ENCODE measurements at regions not wholly inside any gene's neighbourhood (a gene's known extent, or its start where the extent isn't known, plus 50 kb on each side); places are given as distances from the start of the nearest gene placed in this dataset.

DNA sequence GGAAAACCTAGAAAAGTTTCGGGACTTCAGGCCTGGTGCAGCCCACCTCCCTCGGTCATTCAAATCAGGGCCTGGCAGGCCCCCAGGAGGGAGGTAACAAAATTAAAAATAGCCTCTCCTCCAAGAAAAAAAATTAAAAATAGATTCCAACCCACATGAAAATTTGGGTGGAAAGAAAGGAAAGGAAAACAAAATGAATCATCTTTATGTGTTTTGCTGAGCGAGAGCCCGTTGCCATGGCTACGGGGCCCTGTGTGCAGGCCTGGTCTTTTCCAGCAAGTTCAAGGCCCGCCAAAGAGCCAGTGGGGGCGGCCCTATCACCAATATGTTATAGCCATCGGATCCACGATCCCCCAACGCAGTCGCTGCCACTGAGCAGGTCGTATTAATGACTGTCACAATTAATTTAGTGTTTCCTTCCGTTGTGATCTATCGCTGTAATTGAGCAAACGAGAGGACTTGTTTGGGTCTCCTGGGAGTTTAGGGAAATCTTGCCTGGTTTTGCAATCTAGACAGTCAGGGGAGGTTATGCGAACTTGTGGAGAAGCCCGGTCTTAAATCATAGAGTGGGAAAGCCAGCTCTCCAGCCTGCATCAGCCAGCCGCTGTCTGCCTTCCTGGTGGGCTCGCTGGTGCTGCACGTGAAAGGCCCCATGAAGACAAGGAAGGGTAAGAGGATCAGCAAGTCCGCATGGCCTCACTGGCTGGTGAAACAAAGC lies 452.4 kb downstream of the BCOR start:
- Histone ChIP-seq H3K27me3 (ENCODE audit: control insufficient read depth, extremely low read depth, insufficient read depth, low read length) (peaks cover 3% of the 10 kb centered on the region), H3K36me3 (ENCODE audit: control insufficient read depth in 2 of 2, extremely low read depth in 1 of 2, insufficient read depth in 2 of 2, low read length in 2 of 2) (no peaks in the 10 kb centered on the region), H3K9me3 (ENCODE audit: control insufficient read depth, low read depth, low read length) (no peaks in the 10 kb centered on the region), H2AFZ (ENCODE audit: control insufficient read depth, low read length) (no peak overlapping the region), H3K4me3 (ENCODE audit: control insufficient read depth in 2 of 3, extremely low read depth in 1 of 3, insufficient read depth in 2 of 3, low read depth in 1 of 3, low read length in 3 of 3) (no peak overlapping the region), H3K9me1 (ENCODE audit: control insufficient read depth, extremely low read depth, insufficient read depth, low read length) (no peaks in the 10 kb centered on the region), H3K9ac (ENCODE audit: control insufficient read depth, extremely low read depth, insufficient read depth, low read length) (no peak overlapping the region), H3K27ac (ENCODE audit: control insufficient read depth, insufficient read depth, low read length) (no peak overlapping the region), H3K4me1 (ENCODE audit: control insufficient read depth, extremely low read depth, insufficient read depth, low read length) (no peaks in the 10 kb centered on the region), H4K20me1 (ENCODE audit: control insufficient read depth, extremely low read depth, insufficient read depth, low read length) (no peaks in the 10 kb centered on the region), H3K79me2 (ENCODE audit: control insufficient read depth, insufficient read depth, low read length) (no peaks in the 10 kb centered on the region), H3K4me2 (ENCODE audit: control insufficient read depth, extremely low read depth, insufficient read depth, low read depth, low read length) (no peak overlapping the region)
- dilution Hi-C loops (cut with MboI; ENCODE audit: extremely low pct_ligation_motif_present, low sequenced_read_pairs), result no loop called here
- DNase-seq (ENCODE audit: low read depth, low spot score) (no peak), FAIRE-seq (no peak)
- TF ChIP-seq EZH2 (IDR thresholded peaks at IDR 0.05; ENCODE audit: low read length), result no peak
- TF ChIP-seq, protein P1, sequence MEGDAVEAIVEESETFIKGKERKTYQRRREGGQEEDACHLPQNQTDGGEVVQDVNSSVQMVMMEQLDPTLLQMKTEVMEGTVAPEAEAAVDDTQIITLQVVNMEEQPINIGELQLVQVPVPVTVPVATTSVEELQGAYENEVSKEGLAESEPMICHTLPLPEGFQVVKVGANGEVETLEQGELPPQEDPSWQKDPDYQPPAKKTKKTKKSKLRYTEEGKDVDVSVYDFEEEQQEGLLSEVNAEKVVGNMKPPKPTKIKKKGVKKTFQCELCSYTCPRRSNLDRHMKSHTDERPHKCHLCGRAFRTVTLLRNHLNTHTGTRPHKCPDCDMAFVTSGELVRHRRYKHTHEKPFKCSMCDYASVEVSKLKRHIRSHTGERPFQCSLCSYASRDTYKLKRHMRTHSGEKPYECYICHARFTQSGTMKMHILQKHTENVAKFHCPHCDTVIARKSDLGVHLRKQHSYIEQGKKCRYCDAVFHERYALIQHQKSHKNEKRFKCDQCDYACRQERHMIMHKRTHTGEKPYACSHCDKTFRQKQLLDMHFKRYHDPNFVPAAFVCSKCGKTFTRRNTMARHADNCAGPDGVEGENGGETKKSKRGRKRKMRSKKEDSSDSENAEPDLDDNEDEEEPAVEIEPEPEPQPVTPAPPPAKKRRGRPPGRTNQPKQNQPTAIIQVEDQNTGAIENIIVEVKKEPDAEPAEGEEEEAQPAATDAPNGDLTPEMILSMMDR (optimal IDR thresholded peaks at IDR 0.05 in 1 of 3, IDR thresholded peaks at IDR 0.05 in 1 of 3, conservative IDR thresholded peaks at IDR 0.05 in 1 of 3; ENCODE audit: extremely low read depth in 1 of 3, insufficient read depth in 2 of 3, low read length in 3 of 3), result no peak

DNA sequence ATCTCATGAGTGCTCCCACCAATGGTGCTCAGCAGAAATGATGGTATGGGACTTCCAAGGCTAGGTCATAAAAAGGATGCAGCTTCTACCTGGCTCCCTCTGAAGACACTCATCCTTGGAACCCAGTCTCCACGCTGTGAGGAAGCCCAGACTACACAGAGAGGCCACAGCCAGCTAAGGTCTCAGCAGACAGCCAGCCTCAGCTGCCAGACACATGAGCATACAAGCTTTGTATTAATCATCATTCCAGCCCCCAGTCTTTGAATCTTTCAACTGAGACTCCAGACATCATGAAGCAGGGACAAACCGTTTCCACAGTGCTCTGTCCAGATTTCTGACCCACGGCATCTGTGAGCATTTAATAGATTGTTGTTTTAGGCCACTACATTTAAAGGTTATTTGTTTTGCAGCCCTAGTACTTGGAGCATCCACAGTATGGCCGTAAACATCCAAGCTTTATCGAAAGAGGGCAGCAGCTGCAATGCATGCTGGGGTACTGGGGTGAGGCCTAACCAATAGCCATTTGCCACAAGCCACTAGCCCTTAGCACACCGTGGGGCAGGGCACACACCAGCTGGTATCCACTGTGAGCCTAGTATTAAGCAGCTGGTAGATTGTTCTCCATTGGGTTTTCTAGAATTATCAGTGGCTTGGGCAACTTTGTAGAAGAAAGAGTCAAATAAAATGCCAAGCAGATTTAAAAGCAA lies 449.1 kb downstream of the BCOR start:
- TF ChIP-seq, protein P1 (optimal IDR thresholded peaks at IDR 0.05 in 1 of 3, IDR thresholded peaks at IDR 0.05 in 1 of 3, conservative IDR thresholded peaks at IDR 0.05 in 1 of 3; ENCODE audit: extremely low read depth in 1 of 3, insufficient read depth in 2 of 3, low read length in 3 of 3), result no peak
- no peak for TF ChIP-seq EZH2 (IDR thresholded peaks at IDR 0.05; ENCODE audit: low read length)
- no peaks in the 10 kb centered on the region for H3K79me2 ChIP-seq (ENCODE audit: control insufficient read depth, insufficient read depth, low read length)
- H3K9me1 ChIP-seq (ENCODE audit: control insufficient read depth, extremely low read depth, insufficient read depth, low read length), result no peaks in the 10 kb centered on the region
- peaks cover 9% of the 10 kb centered on the region for H3K27me3 ChIP-seq (ENCODE audit: control insufficient read depth, extremely low read depth, insufficient read depth, low read length)
- no peaks in the 10 kb centered on the region for H3K4me1 ChIP-seq (ENCODE audit: control insufficient read depth, extremely low read depth, insufficient read depth, low read length)
- H3K4me2 ChIP-seq (ENCODE audit: control insufficient read depth, extremely low read depth, insufficient read depth, low read depth, low read length), result no peak overlapping the region
- H2AFZ ChIP-seq (ENCODE audit: control insufficient read depth, low read length), result no peak overlapping the region
- H3K4me3 ChIP-seq (ENCODE audit: control insufficient read depth in 2 of 3, extremely low read depth in 1 of 3, insufficient read depth in 2 of 3, low read depth in 1 of 3, low read length in 3 of 3), result no peak overlapping the region
- H4K20me1 ChIP-seq (ENCODE audit: control insufficient read depth, extremely low read depth, insufficient read depth, low read length), result no peaks in the 10 kb centered on the region
- no peak for FAIRE-seq
- no peaks in the 10 kb centered on the region for H3K9me3 ChIP-seq (ENCODE audit: control insufficient read depth, low read depth, low read length)
- dilution Hi-C loops (cut with MboI; ENCODE audit: extremely low pct_ligation_motif_present, low sequenced_read_pairs), result no loop called here
- no peak overlapping the region for H3K9ac ChIP-seq (ENCODE audit: control insufficient read depth, extremely low read depth, insufficient read depth, low read length)
- no peak overlapping the region for H3K27ac ChIP-seq (ENCODE audit: control insufficient read depth, insufficient read depth, low read length)
- no peaks in the 10 kb centered on the region for H3K36me3 ChIP-seq (ENCODE audit: control insufficient read depth in 2 of 2, extremely low read depth in 1 of 2, insufficient read depth in 2 of 2, low read length in 2 of 2)
- DNase-seq (ENCODE audit: low read depth, low spot score), result no peak

Data from keratinocyte (primary cell).